IMR-90 (cell line): ENCODE measurements at regions not wholly inside any gene's neighbourhood (a gene's known extent, or its start where the extent isn't known, plus 50 kb on each side); places are given as distances from the start of the nearest gene placed in this dataset.

Experiments
- ATAC-seq: fragments of 200-7000 bp; cut with Tn5 transposase; 2 replicates; pipeline ENCODE4 v1.9.1; 2020; ENCODE audit warnings: low read depth, mild to moderate bottlenecking, moderate library complexity
- BruUV-seq: library from RNA; stranded (reverse); fragments of 400-500 nt; replicated peaks from 2 replicates; lab custom pipeline; 2021; lab: Mats Ljungman, UMichigan
- CTCF ChIA-PET: fragments of 300-600 bp; formaldehyde crosslinking; extraction: SDS; loops from one replicate; lab custom pipeline; 2021; ENCODE audit warnings: antibody characterized with exemption; lab: Yijun Ruan, JAX
- POLR2A ChIA-PET: fragments of 300-600 bp; sonication (Branson Sonifier 250); formaldehyde crosslinking; loops from one replicate; lab custom pipeline; 2022; ENCODE audit warnings: antibody characterized with exemption; ENCODE audit not compliant: unreplicated experiment; lab: Charles Lee
- DNase-seq: peaks from one replicate; pipeline ENCODE4 v3.0.0; 2013
- H2AFZ ChIP-seq: replicated peaks from 2 replicates; pipeline ENCODE3; 2013; ENCODE audit warnings: low read length, mild to moderate bottlenecking; ENCODE audit not compliant: poor library complexity
- H2AK5ac ChIP-seq: 2 replicates; pipeline ENCODE4 v1.6.1; 2013; ENCODE audit warnings: low read depth, low read length, inconsistent platforms
- H2AK9ac ChIP-seq: replicated peaks from 2 replicates; pipeline ENCODE3; 2013; ENCODE audit warnings: mild to moderate bottlenecking, low read depth, low read length, moderate library complexity; ENCODE audit not compliant: poor library complexity
- H2BK120ac ChIP-seq: 2 replicates; pipeline ENCODE4 v1.6.1; 2013; ENCODE audit warnings: low read depth, low read length, inconsistent platforms
- H2BK15ac ChIP-seq: 3 replicates; pipeline ENCODE4 v1.6.1; 2013; ENCODE audit warnings: low read depth, low read length, inconsistent platforms
- H2BK20ac ChIP-seq: 2 replicates; pipeline ENCODE4 v1.6.1; 2013; ENCODE audit warnings: low read depth, mild to moderate bottlenecking, inconsistent platforms, low read length, moderate library complexity
- H2BK5ac ChIP-seq: 2 replicates; pipeline ENCODE4 v1.6.1; 2013; ENCODE audit warnings: mild to moderate bottlenecking, low read depth, low read length, inconsistent platforms; ENCODE audit not compliant: poor library complexity, severe bottlenecking
- H3K14ac ChIP-seq: replicated peaks from 2 replicates; pipeline ENCODE4 v1.6.1; 2013; ENCODE audit warnings: low read depth, low read length, inconsistent platforms
- H3K18ac ChIP-seq: 2 replicates; pipeline ENCODE4 v1.6.1; 2013; ENCODE audit warnings: low read depth, low read length, control low read depth
- H3K23ac ChIP-seq: 2 replicates; pipeline ENCODE4 v1.6.1; 2013; ENCODE audit warnings: low read depth, low read length, inconsistent platforms
- H3K27ac ChIP-seq: 2 replicates; pipeline ENCODE4 v1.5.1; 2013; ENCODE audit warnings: mild to moderate bottlenecking, control low read depth, low read length; ENCODE audit not compliant: insufficient read depth
- H3K27me3 ChIP-seq: 2 replicates; pipeline ENCODE4 v1.6.1; 2013; ENCODE audit warnings: low read length; ENCODE audit not compliant: control insufficient read depth, insufficient read depth
- H3K36me3 ChIP-seq: 2 replicates; pipeline ENCODE4 v1.6.1; 2013; ENCODE audit warnings: low read length, mixed read lengths; ENCODE audit not compliant: control insufficient read depth, insufficient read depth
- H3K4ac ChIP-seq: 2 replicates; pipeline ENCODE4 v1.6.1; 2013; ENCODE audit warnings: low read depth, low read length, inconsistent platforms
- H3K4me1 ChIP-seq: 2 replicates; pipeline ENCODE4 v1.6.1; 2013; ENCODE audit warnings: low read length, mixed read lengths; ENCODE audit not compliant: control insufficient read depth, insufficient read depth
- H3K4me2 ChIP-seq: 2 replicates; pipeline ENCODE4 v1.6.1; 2013; ENCODE audit warnings: low read depth, mild to moderate bottlenecking, control low read depth, low read length, moderate library complexity
- H3K4me3 ChIP-seq: 2 replicates; pipeline ENCODE4 v1.5.1; 2013; ENCODE audit warnings: low read depth, mild to moderate bottlenecking, control low read depth, low read length, moderate library complexity; ENCODE audit not compliant: insufficient read depth
- H3K56ac ChIP-seq: 2 replicates; pipeline ENCODE4 v1.6.1; 2013; ENCODE audit warnings: low read length, inconsistent platforms; ENCODE audit not compliant: insufficient read depth; ENCODE audit errors: extremely low read depth
- H3K79me1 ChIP-seq, 2 experiments: 2 replicates each; pipeline ENCODE4 v1.6.1; 2013; ENCODE audit warnings: low read length in 2 of 2, inconsistent platforms in 1 of 2, low read depth in 1 of 2
- H3K9ac ChIP-seq: 2 replicates; pipeline ENCODE4 v1.6.1; 2013; ENCODE audit warnings: low read depth, low read length, control low read depth
- H3K9me1 ChIP-seq: 2 replicates; pipeline ENCODE4 v1.6.1; 2013; ENCODE audit warnings: low read length, inconsistent platforms; ENCODE audit not compliant: insufficient read depth
- H3K9me3 ChIP-seq: 2 replicates; pipeline ENCODE4 v1.6.1; 2013; ENCODE audit warnings: low read length; ENCODE audit not compliant: control insufficient read depth, insufficient read depth
- H4K20me1 ChIP-seq: 2 replicates; pipeline ENCODE4 v1.6.1; 2013; ENCODE audit warnings: low read length, inconsistent platforms; ENCODE audit not compliant: insufficient read depth
- H4K5ac ChIP-seq: 2 replicates; pipeline ENCODE4 v1.6.1; 2013; ENCODE audit warnings: mild to moderate bottlenecking, low read depth, low read length, control low read depth
- H4K8ac ChIP-seq, 2 experiments: 2 replicates each; pipeline ENCODE4 v1.6.1; 2013; ENCODE audit warnings: low read depth in 2 of 2, low read length in 2 of 2, control low read depth in 1 of 2, inconsistent platforms in 1 of 2
- H4K91ac ChIP-seq: 2 replicates; pipeline ENCODE4 v1.6.1; 2013; ENCODE audit warnings: low read depth, low read length, inconsistent platforms; ENCODE audit not compliant: insufficient read depth
- BHLHE40 ChIP-seq: fragments of 150-350 bp; IDR thresholded peaks from 2 replicates; pipeline ENCODE4 v1.6.1; 2016; ENCODE audit warnings: mild to moderate bottlenecking, low read depth, low read length
- CEBPB ChIP-seq: IDR thresholded peaks from 2 replicates; pipeline ENCODE4 v1.6.1; 2012; ENCODE audit warnings: low read depth, low read length, improper control_type of control experiment
- CHD1 ChIP-seq: IDR thresholded peaks from 2 replicates; pipeline ENCODE4 v1.6.1; 2012; ENCODE audit warnings: low read depth, low read length, improper control_type of control experiment
- MAFK ChIP-seq: IDR thresholded peaks from 2 replicates; pipeline ENCODE4 v1.6.1; 2012; ENCODE audit warnings: low read depth, low read length, improper control_type of control experiment
- MXI1 ChIP-seq: IDR thresholded peaks from 2 replicates; pipeline ENCODE4 v1.6.1; 2012; ENCODE audit warnings: low read depth, mild to moderate bottlenecking, low read length, moderate library complexity, borderline replicate concordance
- POLR2A ChIP-seq: IDR thresholded peaks from 2 replicates; pipeline ENCODE4 v1.6.1; 2012; ENCODE audit warnings: mild to moderate bottlenecking, low read depth, low read length
- RCOR1 ChIP-seq: IDR thresholded peaks from 2 replicates; pipeline ENCODE4 v1.6.1; 2012; ENCODE audit warnings: mild to moderate bottlenecking, low read length, improper control_type of control experiment; ENCODE audit not compliant: insufficient replicate concordance
- SMC3 ChIP-seq: fragments of 150-350 bp; IDR thresholded peaks from 2 replicates; pipeline ENCODE4 v1.6.1; 2016; ENCODE audit warnings: low read depth, mild to moderate bottlenecking, antibody characterized with exemption, low read length, moderate library complexity
- WGBS, 2 experiments: methylation state at CpG; one replicate each; pipeline versions ENCODE4 v1.1.5 to v1.1.7; 2013; ENCODE audit warnings: missing lambda C conversion rate in 2 of 2; ENCODE audit not compliant: insufficient read length in 1 of 2; ENCODE audit errors: extremely low coverage in 2 of 2; 5-methylcytosine and 5-hydroxymethylcytosine counted together
- dilution Hi-C: fragments of 300-500 bp; cut with HindIII; formaldehyde crosslinking; loops from one replicate; pipeline ENCODE4 v1.14.3; 2018; ENCODE audit warnings: low sequenced_read_pairs; ENCODE audit not compliant: unreplicated experiment
- in situ Hi-C: fragments of 300-500 bp; cut with MboI; formaldehyde crosslinking; loops from 3 replicates; pipeline ENCODE4 v1.14.3; 2019; ENCODE audit warnings: low sequenced_read_pairs, inconsistent platforms, mixed read lengths
- intact Hi-C: fragments of 100-400 bp; cut with micrococcal nuclease; formaldehyde crosslinking; loops from 2 replicates; pipeline ENCODE4 v1.10.0; 2022
- TF ChIP-seq, protein P1 (sequence below): conservative IDR thresholded peaks from 2 replicates; pipeline ENCODE4 v1.5.1; 2012; ENCODE audit warnings: mild to moderate bottlenecking, low read depth, low read length, improper control_type of control experiment

DNA sequence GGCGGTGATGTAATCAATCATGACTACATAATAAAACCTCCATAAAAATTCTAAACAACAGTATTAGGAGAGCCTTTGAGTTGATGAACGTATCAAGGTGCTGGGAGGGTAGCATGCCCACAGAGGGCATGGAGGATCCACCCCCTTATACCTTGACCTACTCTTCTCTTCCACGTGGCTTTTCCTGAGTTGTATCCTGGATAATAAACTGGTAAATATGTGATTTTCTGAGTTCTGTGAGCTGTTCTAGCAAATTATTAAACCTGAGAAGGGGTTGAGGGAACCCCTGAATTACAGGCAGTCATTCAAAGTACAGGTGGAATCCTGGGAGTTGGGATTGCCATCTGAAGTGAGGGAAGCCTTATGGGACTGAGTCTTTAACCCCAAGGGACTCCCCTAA is 446.9 kb downstream of the DYNC2H1 start:
- Histone ChIP-seq H2AFZ (no peak overlapping the region), H3K18ac (no peak overlapping the region), H2AK5ac (no peak overlapping the region), H3K79me1 (no peaks in the 10 kb centered on the region), H3K9me1 (no peaks in the 10 kb centered on the region), H3K14ac (no peak overlapping the region), H3K4me2 (no peak overlapping the region), H3K56ac (no peak overlapping the region), H2BK5ac (no peak overlapping the region), H4K91ac (no peak overlapping the region), H3K27me3 (no peaks in the 10 kb centered on the region), H3K36me3 (no peaks in the 10 kb centered on the region), H2BK20ac (no peak overlapping the region), H2BK15ac (no peak overlapping the region), H3K9me3 (no peaks in the 10 kb centered on the region), H4K5ac (no peak overlapping the region), H4K20me1 (no peaks in the 10 kb centered on the region), H3K4ac (no peak overlapping the region), H3K9ac (no peak overlapping the region), H3K27ac (no peak overlapping the region), H2AK9ac (no peak overlapping the region), H3K4me3 (no peak overlapping the region), H3K4me1 (no peaks in the 10 kb centered on the region), H2BK120ac (no peak overlapping the region), H4K8ac (no peak overlapping the region), H3K23ac (no peak overlapping the region)
- TF ChIP-seq MXI1: no peak
- no peak for TF ChIP-seq POLR2A
- no peak for TF ChIP-seq RCOR1
- no peak for TF ChIP-seq SMC3
- no peak for TF ChIP-seq MAFK
- TF ChIP-seq, protein P1, sequence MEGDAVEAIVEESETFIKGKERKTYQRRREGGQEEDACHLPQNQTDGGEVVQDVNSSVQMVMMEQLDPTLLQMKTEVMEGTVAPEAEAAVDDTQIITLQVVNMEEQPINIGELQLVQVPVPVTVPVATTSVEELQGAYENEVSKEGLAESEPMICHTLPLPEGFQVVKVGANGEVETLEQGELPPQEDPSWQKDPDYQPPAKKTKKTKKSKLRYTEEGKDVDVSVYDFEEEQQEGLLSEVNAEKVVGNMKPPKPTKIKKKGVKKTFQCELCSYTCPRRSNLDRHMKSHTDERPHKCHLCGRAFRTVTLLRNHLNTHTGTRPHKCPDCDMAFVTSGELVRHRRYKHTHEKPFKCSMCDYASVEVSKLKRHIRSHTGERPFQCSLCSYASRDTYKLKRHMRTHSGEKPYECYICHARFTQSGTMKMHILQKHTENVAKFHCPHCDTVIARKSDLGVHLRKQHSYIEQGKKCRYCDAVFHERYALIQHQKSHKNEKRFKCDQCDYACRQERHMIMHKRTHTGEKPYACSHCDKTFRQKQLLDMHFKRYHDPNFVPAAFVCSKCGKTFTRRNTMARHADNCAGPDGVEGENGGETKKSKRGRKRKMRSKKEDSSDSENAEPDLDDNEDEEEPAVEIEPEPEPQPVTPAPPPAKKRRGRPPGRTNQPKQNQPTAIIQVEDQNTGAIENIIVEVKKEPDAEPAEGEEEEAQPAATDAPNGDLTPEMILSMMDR: no peak
- no peak for TF ChIP-seq CEBPB
- no peak for TF ChIP-seq CHD1
- TF ChIP-seq BHLHE40: no peak
- BruUV-seq: no TSS peak
- ChIA-PET POLR2A (no interaction called here), CTCF (interaction anchor here (1.7 kb wide), 1 partner anchor 17 kb away, joined by 6 read pairs; no protein-coding TSS in a partner anchor)
- dilution Hi-C loops (no loop called here), in situ Hi-C loops (no loop called here), intact Hi-C loops (no loop called here)
- ATAC-seq: no peak
- WGBS, 2 experiments: no CpG with 5 or more reads among the region's 3 CpGs
- no peak for DNase-seq
